ENCODE measurements at regions not wholly inside any gene's neighbourhood (a gene's known extent, or its start where the extent isn't known, plus 50 kb on each side); places are given as distances from the start of the nearest gene placed in this dataset.
"Not testable (repeated sequence)": the region's sequence is repeated elsewhere in the genome, so short reads cannot be mapped to it uniquely, and the experiment has no call there.

GRCh38 chr3:110625201-110625747, 446.3 kb upstream of the NECTIN3 start:
- H3K36me3 ChIP-seq = no peaks in the 10 kb centered on the region
- H3K9me3 ChIP-seq = no peaks in the 10 kb centered on the region
- DNase-seq = no peak
- H3K4me3 ChIP-seq = no peak overlapping the region
- H3K27ac ChIP-seq = no peak overlapping the region
- H3K27me3 ChIP-seq = no peaks in the 10 kb centered on the region
- H3K4me1 ChIP-seq = no peaks in the 10 kb centered on the region
- ATAC-seq = peak; percentile 30
- intact Hi-C loops (cut with DNase I) = no loop called here
- no peak for TF ChIP-seq CTCF (IDR thresholded peaks at IDR 0.05)

GRCh38 chr3:110626652-110627111, 444.9 kb upstream of the NECTIN3 start:
- DNase-seq; H3K9me3 ChIP-seq; H3K27ac ChIP-seq; intact Hi-C loops (cut with DNase I); H3K4me3 ChIP-seq; H3K36me3 ChIP-seq; H3K4me1 ChIP-seq; ATAC-seq; H3K27me3 ChIP-seq: not testable (repeated sequence)

GRCh38 chr3:110628650-110629301, 442.8 kb upstream of the NECTIN3 start:
- Histone ChIP-seq H3K4me3 (no peak overlapping the region), H3K27ac (no peak overlapping the region), H3K4me1 (no peaks in the 10 kb centered on the region), H3K27me3 (no peaks in the 10 kb centered on the region), H3K36me3 (no peaks in the 10 kb centered on the region), H3K9me3 (no peaks in the 10 kb centered on the region)
- ATAC-seq (no peak), DNase-seq (no peak)
- intact Hi-C loops (cut with DNase I) = no loop called here
- TF ChIP-seq CTCF (IDR thresholded peaks at IDR 0.05) = no peak

- no peak for TF ChIP-seq CTCF (IDR thresholded peaks at IDR 0.05)
- Histone ChIP-seq H3K9me3 (no peaks in the 10 kb centered on the region), H3K36me3 (no peaks in the 10 kb centered on the region), H3K27ac (no peak overlapping the region), H3K4me3 (no peak overlapping the region), H3K27me3 (no peaks in the 10 kb centered on the region), H3K4me1 (no peaks in the 10 kb centered on the region)
- intact Hi-C loops (cut with DNase I) = no loop called here
- DNase-seq (no peak), ATAC-seq (no peak)
Measured at GRCh38 chr3:110629917-110630316, 441.7 kb upstream of the NECTIN3 start.

- Histone ChIP-seq H3K27ac (no peak overlapping the region), H3K4me1 (no peaks in the 10 kb centered on the region), H3K9me3 (no peaks in the 10 kb centered on the region), H3K36me3 (no peaks in the 10 kb centered on the region), H3K27me3 (no peaks in the 10 kb centered on the region), H3K4me3 (no peak overlapping the region)
- DNase-seq (no peak), ATAC-seq (no peak)
- TF ChIP-seq CTCF (IDR thresholded peaks at IDR 0.05) = no peak
- intact Hi-C loops (cut with DNase I) = no loop called here
Measured at GRCh38 chr3:110644203-110644602, 427.4 kb upstream of the NECTIN3 start.

GRCh38 chr3:110646055-110646454, 425.6 kb upstream of the NECTIN3 start:
- no peaks in the 10 kb centered on the region for H3K36me3 ChIP-seq
- no peaks in the 10 kb centered on the region for H3K27me3 ChIP-seq
- DNase-seq = no peak
- ATAC-seq = no peak
- no peak overlapping the region for H3K4me3 ChIP-seq
- TF ChIP-seq CTCF (IDR thresholded peaks at IDR 0.05) = no peak
- intact Hi-C loops (cut with DNase I) = no loop called here
- H3K9me3 ChIP-seq = no peaks in the 10 kb centered on the region
- no peaks in the 10 kb centered on the region for H3K4me1 ChIP-seq
- H3K27ac ChIP-seq = no peak overlapping the region

Measured in upper lobe of right lung (tissue), 1 donor.